Endodermal cell (in vitro differentiated cells): ENCODE measurements at regions not wholly inside any gene's neighbourhood (a gene's known extent, or its start where the extent isn't known, plus 50 kb on each side); places are given as distances from the start of the nearest gene placed in this dataset.

Source experiments
- DNase-seq: peaks from one replicate; pipeline ENCODE4 v3.0.0-alpha.2; 2017
- H3K27ac ChIP-seq: 2 replicates; pipeline ENCODE4 v1.5.1; 2013; ENCODE audit warnings: mild to moderate bottlenecking, low read depth, low read length, moderate library complexity
- H3K27me3 ChIP-seq: 2 replicates; pipeline ENCODE4 v1.6.1; 2013; ENCODE audit warnings: mild to moderate bottlenecking, low read length, moderate library complexity; ENCODE audit not compliant: insufficient read depth, control insufficient read depth, poor library complexity, severe bottlenecking
- H3K36me3 ChIP-seq: 2 replicates; pipeline ENCODE4 v1.7.0; 2013; ENCODE audit warnings: mild to moderate bottlenecking, low read length, moderate library complexity; ENCODE audit not compliant: control insufficient read depth, insufficient read depth
- H3K4me1 ChIP-seq: one replicate; pipeline ENCODE4 v1.7.0; 2013; ENCODE audit warnings: low read length; ENCODE audit not compliant: control insufficient read depth, insufficient read depth
- H3K4me3 ChIP-seq: 2 replicates; pipeline ENCODE4 v1.5.1; 2013; ENCODE audit warnings: mild to moderate bottlenecking, low read length, moderate library complexity
- H3K9ac ChIP-seq: 2 replicates; pipeline ENCODE4 v1.6.1; 2013; ENCODE audit warnings: mild to moderate bottlenecking, low read length, moderate library complexity; ENCODE audit not compliant: poor library complexity, severe bottlenecking; ENCODE audit errors: extremely low read depth
- H3K9me3 ChIP-seq: 2 replicates; pipeline ENCODE4 v1.6.1; 2013; ENCODE audit warnings: mild to moderate bottlenecking, low read length, moderate library complexity; ENCODE audit not compliant: control insufficient read depth
- H3K27ac Mint-ChIP-seq: 2 replicates; pipeline ENCODE4 v1.8.0; 2020; ENCODE audit warnings: mixed read lengths
- H3K27me3 Mint-ChIP-seq: 2 replicates; pipeline ENCODE4 v1.8.0; 2021; ENCODE audit warnings: mild to moderate bottlenecking, mixed read lengths; ENCODE audit not compliant: insufficient read depth
- H3K36me3 Mint-ChIP-seq: 2 replicates; pipeline ENCODE4 v1.8.0; 2020; ENCODE audit warnings: low read depth, mixed read lengths
- H3K4me1 Mint-ChIP-seq: 2 replicates; pipeline ENCODE4 v1.8.0; 2020; ENCODE audit warnings: mixed read lengths
- H3K4me3 Mint-ChIP-seq: 2 replicates; pipeline ENCODE4 v1.8.0; 2020; ENCODE audit warnings: mild to moderate bottlenecking, moderate library complexity, mixed read lengths
- H3K9me3 Mint-ChIP-seq: 2 replicates; pipeline ENCODE4 v1.8.0; 2020; ENCODE audit warnings: mild to moderate bottlenecking, mixed read lengths
- WGBS, 2 experiments: methylation state at CpG; one replicate each; pipeline versions ENCODE4 v1.1.5 to v1.1.7; 2013; ENCODE audit warnings: missing lambda C conversion rate in 2 of 2, mixed read lengths in 1 of 2; ENCODE audit not compliant: insufficient coverage in 1 of 2, insufficient read length in 1 of 2; 5-methylcytosine and 5-hydroxymethylcytosine counted together
- TF ChIP-seq, protein P1 (sequence below): fragments of 200-600 bp; sonication (generic); conservative IDR thresholded peaks from 2 replicates; pipeline ENCODE4 v1.5.0; 2021; ENCODE audit warnings: antibody characterized with exemption, mild to moderate bottlenecking

- H3K9me3 ChIP-seq, result no peaks in the 10 kb centered on the region
- H3K27ac Mint-ChIP-seq, result no peak overlapping the region
These were observed 203.5 kb downstream of the RBFOX3 start for GRCh38 chr17:79407385-79407784.

DNA sequence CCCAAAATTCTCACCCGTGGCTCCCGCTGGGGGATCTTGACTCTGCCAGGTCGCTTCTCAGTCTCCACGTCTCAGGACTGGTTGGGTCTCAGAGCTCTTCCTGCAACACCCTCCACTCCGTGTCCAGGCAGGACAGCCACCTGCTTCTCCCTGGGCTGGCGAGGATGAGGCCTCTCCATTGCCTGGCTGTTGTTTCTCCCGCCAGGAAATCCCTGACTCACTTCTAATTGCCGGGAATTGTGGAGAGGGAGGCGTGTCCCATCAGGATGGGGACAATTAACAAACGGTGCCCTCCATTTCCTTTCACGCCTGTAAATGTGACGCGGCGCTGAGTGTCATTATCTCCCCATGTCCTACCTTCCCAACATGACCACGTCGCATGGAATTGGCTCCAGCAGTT lies 204.5 kb downstream of the RBFOX3 start:
- no peaks in the 10 kb centered on the region for H3K36me3 Mint-ChIP-seq
- H3K4me3 Mint-ChIP-seq, result no peak overlapping the region
- H3K4me1 Mint-ChIP-seq, result peaks cover 15% of the 10 kb centered on the region
- no peaks in the 10 kb centered on the region for H3K36me3 ChIP-seq
- H3K9me3 ChIP-seq, result no peaks in the 10 kb centered on the region
- peaks cover 16% of the 10 kb centered on the region for H3K27me3 Mint-ChIP-seq
- TF ChIP-seq, protein P1, sequence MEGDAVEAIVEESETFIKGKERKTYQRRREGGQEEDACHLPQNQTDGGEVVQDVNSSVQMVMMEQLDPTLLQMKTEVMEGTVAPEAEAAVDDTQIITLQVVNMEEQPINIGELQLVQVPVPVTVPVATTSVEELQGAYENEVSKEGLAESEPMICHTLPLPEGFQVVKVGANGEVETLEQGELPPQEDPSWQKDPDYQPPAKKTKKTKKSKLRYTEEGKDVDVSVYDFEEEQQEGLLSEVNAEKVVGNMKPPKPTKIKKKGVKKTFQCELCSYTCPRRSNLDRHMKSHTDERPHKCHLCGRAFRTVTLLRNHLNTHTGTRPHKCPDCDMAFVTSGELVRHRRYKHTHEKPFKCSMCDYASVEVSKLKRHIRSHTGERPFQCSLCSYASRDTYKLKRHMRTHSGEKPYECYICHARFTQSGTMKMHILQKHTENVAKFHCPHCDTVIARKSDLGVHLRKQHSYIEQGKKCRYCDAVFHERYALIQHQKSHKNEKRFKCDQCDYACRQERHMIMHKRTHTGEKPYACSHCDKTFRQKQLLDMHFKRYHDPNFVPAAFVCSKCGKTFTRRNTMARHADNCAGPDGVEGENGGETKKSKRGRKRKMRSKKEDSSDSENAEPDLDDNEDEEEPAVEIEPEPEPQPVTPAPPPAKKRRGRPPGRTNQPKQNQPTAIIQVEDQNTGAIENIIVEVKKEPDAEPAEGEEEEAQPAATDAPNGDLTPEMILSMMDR, result no peak
- H3K4me1 ChIP-seq, result no peaks in the 10 kb centered on the region
- H3K27ac Mint-ChIP-seq, result no peak overlapping the region
- no peak overlapping the region for H3K4me3 ChIP-seq
- H3K27me3 ChIP-seq, result no peaks in the 10 kb centered on the region
- no peak for DNase-seq
- no peaks in the 10 kb centered on the region for H3K9me3 Mint-ChIP-seq
- H3K9ac ChIP-seq, result no peak overlapping the region
- WGBS, 2 experiments, result 79 to 80% methylated on average over 11 to 16 of the region's 16 CpGs
- H3K27ac ChIP-seq, result no peak overlapping the region

More at GRCh38 chr17:79407385-79407784, 203.5 kb downstream of the RBFOX3 start:
- H3K4me1 ChIP-seq, result no peaks in the 10 kb centered on the region
- H3K36me3 Mint-ChIP-seq, result no peaks in the 10 kb centered on the region
- no peak overlapping the region for H3K4me3 Mint-ChIP-seq
- 86 to 89% methylated on average over 8 of the region's 8 CpGs for WGBS, 2 experiments
- no peaks in the 10 kb centered on the region for H3K9me3 Mint-ChIP-seq
- TF ChIP-seq, protein P1, result no peak
- no peak overlapping the region for H3K4me3 ChIP-seq
- H3K36me3 ChIP-seq, result no peaks in the 10 kb centered on the region
- H3K27me3 Mint-ChIP-seq, result peaks cover 10% of the 10 kb centered on the region
- no peak overlapping the region for H3K27ac ChIP-seq
- no peak overlapping the region for H3K9ac ChIP-seq
- DNase-seq, result no peak
- H3K4me1 Mint-ChIP-seq, result peaks cover 4% of the 10 kb centered on the region
- no peaks in the 10 kb centered on the region for H3K27me3 ChIP-seq

- Histone ChIP-seq H3K27ac (no peak overlapping the region), H3K4me3 (no peak overlapping the region), H3K9ac (no peak overlapping the region), H3K27me3 (peaks cover 2% of the 10 kb centered on the region), H3K36me3 (no peaks in the 10 kb centered on the region), H3K9me3 (no peaks in the 10 kb centered on the region), H3K4me1 (no peaks in the 10 kb centered on the region)
- Mint-ChIP-seq H3K27ac (no peak overlapping the region), H3K4me3 (no peak overlapping the region), H3K4me1 (peaks cover 18% of the 10 kb centered on the region), H3K9me3 (no peaks in the 10 kb centered on the region), H3K36me3 (no peaks in the 10 kb centered on the region), H3K27me3 (peaks cover 19% of the 10 kb centered on the region)
- TF ChIP-seq, protein P1, result no peak
- DNase-seq, result no peak
- WGBS, 2 experiments, result 82 to 88% methylated on average over 1 of the region's 1 CpG
These were observed 205.0 kb downstream of the RBFOX3 start for GRCh38 chr17:79405823-79406222.
